CD4-positive, alpha-beta T cell (primary cell): ENCODE measurements at regions not wholly inside any gene's neighbourhood (a gene's known extent, or its start where the extent isn't known, plus 50 kb on each side); places are given as distances from the start of the nearest gene placed in this dataset.

Experiments used
- ATAC-seq: fragments of 200-7000 bp; cut with Tn5 transposase; one replicate; pipeline ENCODE4 v1.10.0; 2022; ENCODE audit warnings: mild to moderate bottlenecking; ENCODE audit not compliant: poor library complexity
- CTCF ChIA-PET: fragments of 350-600 bp; sonication (Branson Sonifier 250); formaldehyde crosslinking; loops from one replicate; lab custom pipeline; 2021; ENCODE audit warnings: antibody characterized with exemption, inconsistent platforms; lab: Charles Lee
- POLR2A ChIA-PET: fragments of 350-600 bp; sonication (Branson Sonifier 250); formaldehyde crosslinking; loops from one replicate; lab custom pipeline; 2021; ENCODE audit warnings: antibody characterized with exemption, inconsistent platforms; lab: Charles Lee
- DNase-seq, 14 experiments: peaks; one replicate each; pipeline ENCODE4 v3.0.0-alpha.2; 2013 to 2020; ENCODE audit warnings: mixed read lengths in 2 of 14
- H3K27ac ChIP-seq, 2 donors: one replicate each; pipeline versions ENCODE4 v1.5.1 to v1.7.0; 2013; ENCODE audit warnings: low read length in 2 of 2, low read depth in 1 of 2, mild to moderate bottlenecking in 1 of 2
- H3K27me3 ChIP-seq, 2 experiments: 1 replicate in 1 of 2; 2 replicates in 1 of 2; pipeline versions ENCODE4 v1.6.1 to v1.7.0; 2013; ENCODE audit warnings: low read length in 2 of 2, control low read depth in 1 of 2, mild to moderate bottlenecking in 1 of 2, moderate library complexity in 1 of 2; ENCODE audit not compliant: insufficient read depth in 2 of 2, control insufficient read depth in 1 of 2
- H3K36me3 ChIP-seq: one replicate; pipeline ENCODE4 v1.6.1; 2013; ENCODE audit warnings: low read length, control low read depth; ENCODE audit not compliant: insufficient read depth
- H3K4me1 ChIP-seq: one replicate; pipeline ENCODE4 v1.6.1; 2013; ENCODE audit warnings: low read length, control low read depth; ENCODE audit not compliant: insufficient read depth
- H3K4me3 ChIP-seq: one replicate; pipeline ENCODE4 v1.5.1; 2013; ENCODE audit warnings: mild to moderate bottlenecking, low read length, moderate library complexity
- H3K9me3 ChIP-seq, 2 experiments: 1 replicate in 1 of 2; 2 replicates in 1 of 2; pipeline versions ENCODE4 v1.6.1 to v1.7.0; 2013; ENCODE audit warnings: low read length in 2 of 2, mild to moderate bottlenecking in 2 of 2, control low read depth in 1 of 2, moderate library complexity in 1 of 2; ENCODE audit not compliant: control insufficient read depth in 1 of 2, insufficient read depth in 1 of 2
- H3K27ac Mint-ChIP-seq: one replicate; pipeline ENCODE4 v1.8.0; 2020; ENCODE audit warnings: mixed read lengths
- H3K27me3 Mint-ChIP-seq: one replicate; pipeline ENCODE4 v1.8.0; 2021; ENCODE audit warnings: mixed read lengths
- H3K36me3 Mint-ChIP-seq: one replicate; pipeline ENCODE4 v1.8.0; 2021; ENCODE audit warnings: low read depth, mixed read lengths
- H3K4me1 Mint-ChIP-seq: one replicate; pipeline ENCODE4 v1.8.0; 2021; ENCODE audit warnings: low read depth, mixed read lengths
- H3K4me3 Mint-ChIP-seq: one replicate; pipeline ENCODE4 v1.8.0; 2020; ENCODE audit warnings: mild to moderate bottlenecking, mixed read lengths
- H3K9me3 Mint-ChIP-seq: one replicate; pipeline ENCODE4 v1.8.0; 2020; ENCODE audit warnings: mixed read lengths
- CTCF ChIP-seq: fragments of 200-600 bp; IDR thresholded peaks from one replicate; pipeline ENCODE4 v1.8.0; 2022; ENCODE audit warnings: antibody characterized with exemption, mild to moderate bottlenecking
- intact Hi-C, 2 experiments: fragments of 100-400 bp; cut with DNase I in 1 of 2; cut with micrococcal nuclease in 1 of 2; formaldehyde crosslinking; loops; one replicate each; pipeline versions ENCODE4 v1.15.1 to v1.9.0; 2023 to 2025; cut with DNase I, micrococcal nuclease

- no peak for ATAC-seq
- Histone ChIP-seq H3K9me3 (peaks cover 5 to 18% of the 10 kb centered on the region in 2 experiments), H3K27ac (no peak overlapping the region), H3K4me3 (no peak overlapping the region), H3K27me3 (no peaks in the 10 kb centered on the region), H3K4me1 (no peaks in the 10 kb centered on the region), H3K36me3 (no peaks in the 10 kb centered on the region)
- no peaks in the 10 kb centered on the region for H3K36me3 Mint-ChIP-seq
- ChIA-PET POLR2A (no interaction called here), CTCF (no interaction called here)
- intact Hi-C loops: no loop called here
- peaks cover 5% of the 10 kb centered on the region for H3K9me3 Mint-ChIP-seq
- TF ChIP-seq CTCF: no peak
- H3K4me1 Mint-ChIP-seq: no peaks in the 10 kb centered on the region
- H3K27me3 Mint-ChIP-seq: peaks cover 22% of the 10 kb centered on the region
- H3K27ac Mint-ChIP-seq: no peak overlapping the region
- no peak overlapping the region for H3K4me3 Mint-ChIP-seq
- no peak for DNase-seq
Observed at GRCh38 chr7:149381245-149381644, 79.6 kb downstream of the ZNF777 start.
